ENCODE measurements at regions not wholly inside any gene's neighbourhood (a gene's known extent, or its start where the extent isn't known, plus 50 kb on each side); places are given as distances from the start of the nearest gene placed in this dataset.
"Not testable (repeated sequence)": the region's sequence is repeated elsewhere in the genome, so short reads cannot be mapped to it uniquely, and the experiment has no call there.

DNA sequence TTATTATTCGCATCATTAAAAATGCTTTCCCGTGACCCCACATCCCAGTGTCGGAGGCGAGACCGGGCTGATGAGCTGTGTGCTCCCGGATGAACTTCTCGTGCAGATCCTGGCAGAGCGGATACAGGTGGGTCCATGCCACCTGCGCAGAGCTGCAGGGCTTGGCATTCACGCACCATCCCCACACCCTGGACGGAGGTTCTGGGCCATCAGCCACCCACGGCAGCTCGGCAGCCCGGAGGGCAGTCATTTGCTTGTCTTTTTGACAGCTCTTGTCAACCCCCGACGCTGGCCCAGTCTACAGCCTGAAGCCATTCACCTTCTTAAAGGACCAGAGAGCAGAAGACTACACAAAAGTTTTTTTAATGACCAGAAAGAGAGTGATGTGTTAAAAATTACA is 166.7 kb upstream of the NBPF12 start:
- H3K27ac ChIP-seq; H3K27me3 ChIP-seq; H3K4me3 ChIP-seq (ENCODE audit: low read depth in 1 of 2, low read length in 1 of 2); H3K4me1 ChIP-seq (ENCODE audit: control insufficient read depth in 1 of 2, insufficient read depth in 1 of 2, low read depth in 1 of 2, low read length in 1 of 2); H3K9me3 ChIP-seq; H3K36me3 ChIP-seq: not testable (repeated sequence)

DNA sequence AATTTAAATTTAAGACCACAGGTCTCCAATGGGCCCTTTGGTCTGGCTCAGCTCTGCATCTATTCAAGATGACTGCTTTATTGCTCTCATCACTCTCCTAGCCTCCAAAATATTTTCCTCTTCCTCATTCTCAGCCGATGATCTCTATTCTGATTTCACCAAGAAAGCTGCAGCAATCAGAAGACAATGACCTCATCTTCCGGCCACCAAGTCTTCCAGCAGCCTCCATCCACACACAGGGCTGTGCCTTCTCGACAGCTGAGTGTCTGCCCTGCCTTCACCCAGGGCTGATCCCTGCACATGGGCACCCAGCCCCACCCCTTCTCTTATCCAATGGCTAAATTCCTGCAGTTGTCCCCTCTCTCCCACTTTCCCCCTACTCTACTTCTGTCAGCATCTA is 167.1 kb upstream of the NBPF12 start:
- H3K4me1 ChIP-seq (ENCODE audit: control insufficient read depth in 1 of 2, insufficient read depth in 1 of 2, low read depth in 1 of 2, low read length in 1 of 2); H3K9me3 ChIP-seq: not testable (repeated sequence)

GRCh38 chr1:146763234-146763633 is 174.9 kb upstream of the NBPF12 start:
- H3K36me3 ChIP-seq; H3K4me3 ChIP-seq (ENCODE audit: low read depth in 1 of 2, low read length in 1 of 2); H3K9me3 ChIP-seq; H3K27me3 ChIP-seq; H3K4me1 ChIP-seq (ENCODE audit: control insufficient read depth in 1 of 2, insufficient read depth in 1 of 2, low read depth in 1 of 2, low read length in 1 of 2); H3K27ac ChIP-seq: not testable (repeated sequence)

More for the DNA sequence above, 167.1 kb upstream of the NBPF12 start:
- H3K36me3 ChIP-seq; H3K27me3 ChIP-seq; H3K4me3 ChIP-seq (ENCODE audit: low read depth in 1 of 2, low read length in 1 of 2); H3K27ac ChIP-seq: not testable (repeated sequence)

DNA sequence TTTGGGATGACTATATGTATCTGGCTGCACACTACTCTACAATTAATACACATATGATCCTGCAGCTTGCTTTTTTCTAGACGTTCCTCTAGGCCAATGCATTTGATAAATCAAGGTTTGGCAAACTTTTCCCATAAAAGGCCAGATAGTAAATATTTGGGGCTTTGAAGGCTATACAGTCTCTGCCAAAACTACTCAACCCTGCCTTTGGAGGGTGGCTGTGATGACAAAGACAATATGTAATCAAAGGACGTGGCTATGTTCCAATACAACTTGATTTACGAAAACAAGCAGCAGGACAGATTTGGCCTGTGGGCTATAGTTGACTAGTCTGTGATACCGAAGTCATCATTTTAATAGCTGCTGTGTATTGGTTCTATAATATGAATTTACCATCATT is 181.3 kb upstream of the NBPF12 start:
- H3K27me3 ChIP-seq; H3K27ac ChIP-seq; H3K36me3 ChIP-seq; H3K9me3 ChIP-seq; H3K4me1 ChIP-seq (ENCODE audit: control insufficient read depth in 1 of 2, insufficient read depth in 1 of 2, low read depth in 1 of 2, low read length in 1 of 2); H3K4me3 ChIP-seq (ENCODE audit: low read depth in 1 of 2, low read length in 1 of 2): not testable (repeated sequence)

DNA sequence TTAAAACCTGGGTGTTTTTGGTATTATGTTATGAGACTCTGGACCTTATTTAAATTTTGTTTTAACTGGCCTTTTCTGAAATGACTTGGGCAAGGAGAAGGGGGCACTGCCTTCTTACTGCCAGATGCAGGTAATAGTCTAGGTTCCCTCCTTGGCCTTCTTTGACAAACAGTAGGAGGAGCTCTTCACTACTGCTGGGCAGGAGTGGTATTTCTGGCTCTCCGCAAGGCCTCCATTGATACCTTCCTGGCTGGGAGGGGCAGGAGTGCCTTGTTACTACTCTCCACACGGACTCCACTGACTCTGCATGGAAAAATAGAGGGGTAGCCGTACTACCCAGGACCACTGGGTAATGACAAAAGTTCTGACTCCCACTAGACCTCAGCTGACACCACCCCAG is 189.4 kb upstream of the NBPF12 start:
- not testable (repeated sequence) for H3K27me3 ChIP-seq; H3K4me3 ChIP-seq (ENCODE audit: low read depth in 1 of 2, low read length in 1 of 2); H3K9me3 ChIP-seq; H3K36me3 ChIP-seq; H3K27ac ChIP-seq; H3K4me1 ChIP-seq (ENCODE audit: control insufficient read depth in 1 of 2, insufficient read depth in 1 of 2, low read depth in 1 of 2, low read length in 1 of 2)

DNA sequence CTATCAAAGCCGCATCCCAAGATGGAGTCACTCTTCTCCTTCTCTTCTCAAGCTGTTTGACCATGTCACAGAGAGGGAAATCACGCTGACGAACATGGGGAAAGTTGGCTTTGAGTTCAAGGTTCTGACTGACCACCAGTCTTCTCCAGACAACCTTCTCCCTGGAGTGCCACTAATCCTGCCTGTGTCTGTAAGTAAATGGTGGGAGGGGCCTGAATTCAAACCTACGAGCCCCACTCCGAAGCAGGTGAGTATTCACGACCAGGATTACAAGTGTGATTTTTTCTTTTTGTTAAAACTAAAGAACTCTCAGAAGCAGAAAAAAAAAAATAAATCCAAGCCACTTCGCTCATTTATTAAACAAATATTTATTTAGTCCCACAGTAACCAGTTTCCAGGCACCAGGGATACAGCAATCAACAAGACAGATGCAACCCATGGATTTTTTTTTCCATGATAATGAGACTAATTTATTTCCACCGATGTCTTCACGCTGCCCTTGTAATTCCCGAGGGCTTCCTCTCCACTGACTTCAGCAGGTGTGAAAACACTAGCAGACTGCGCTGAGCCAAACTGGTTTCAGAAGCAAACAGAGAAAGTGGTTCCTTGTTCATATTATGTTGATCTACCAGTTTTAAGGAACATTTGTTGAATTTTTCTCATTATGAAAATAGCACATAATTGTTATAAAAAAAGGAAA is 206.0 kb upstream of the NBPF12 start:
- H3K4me3 ChIP-seq (ENCODE audit: low read depth in 1 of 2, low read length in 1 of 2); H3K9me3 ChIP-seq; H3K36me3 ChIP-seq; H3K4me1 ChIP-seq (ENCODE audit: control insufficient read depth in 1 of 2, insufficient read depth in 1 of 2, low read depth in 1 of 2, low read length in 1 of 2); H3K27me3 ChIP-seq; H3K27ac ChIP-seq: not testable (repeated sequence)

GRCh38 chr1:146729642-146730344 is 208.3 kb upstream of the NBPF12 start:
- not testable (repeated sequence) for H3K4me1 ChIP-seq (ENCODE audit: control insufficient read depth in 1 of 2, insufficient read depth in 1 of 2, low read depth in 1 of 2, low read length in 1 of 2); H3K9me3 ChIP-seq; H3K36me3 ChIP-seq; H3K4me3 ChIP-seq (ENCODE audit: low read depth in 1 of 2, low read length in 1 of 2); H3K27me3 ChIP-seq; H3K27ac ChIP-seq

GRCh38 chr1:146715054-146715453 is 223.1 kb upstream of the NBPF12 start:
- H3K9me3 ChIP-seq, H3K27me3 ChIP-seq, H3K36me3 ChIP-seq: not testable (repeated sequence)

GRCh38 chr1:146710838-146711521 is 227.1 kb upstream of the NBPF12 start:
- not testable (repeated sequence) for H3K27me3 ChIP-seq; H3K27ac ChIP-seq; H3K9me3 ChIP-seq; H3K4me1 ChIP-seq (ENCODE audit: control insufficient read depth in 1 of 2, insufficient read depth in 1 of 2, low read depth in 1 of 2, low read length in 1 of 2); H3K4me3 ChIP-seq (ENCODE audit: low read depth in 1 of 2, low read length in 1 of 2); H3K36me3 ChIP-seq

More at GRCh38 chr1:146715054-146715453, 223.1 kb upstream of the NBPF12 start:
- not testable (repeated sequence) for H3K27ac ChIP-seq; H3K4me1 ChIP-seq (ENCODE audit: control insufficient read depth in 1 of 2, insufficient read depth in 1 of 2, low read depth in 1 of 2, low read length in 1 of 2); H3K4me3 ChIP-seq (ENCODE audit: low read depth in 1 of 2, low read length in 1 of 2)

DNA sequence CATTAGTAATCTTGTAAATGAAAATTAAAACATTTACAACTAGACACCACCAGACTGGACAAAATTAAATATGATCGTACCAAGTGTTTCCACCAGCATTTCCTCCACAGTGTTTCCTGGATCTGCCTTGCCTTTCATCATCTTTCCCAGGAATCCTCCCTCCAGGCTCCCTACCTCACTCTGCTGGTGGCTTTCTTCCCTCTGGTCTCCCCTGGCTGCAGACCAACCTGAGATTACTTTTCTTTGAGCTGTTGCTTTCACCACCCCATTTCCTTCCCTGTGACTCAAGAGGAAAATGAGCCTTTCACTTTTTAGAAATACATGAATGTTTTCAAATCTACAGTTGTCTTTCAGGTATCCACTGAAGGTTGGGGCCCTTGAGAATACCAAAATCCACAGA is 228.8 kb upstream of the NBPF12 start:
- H3K36me3 ChIP-seq; H3K27me3 ChIP-seq; H3K27ac ChIP-seq; H3K4me3 ChIP-seq (ENCODE audit: low read depth in 1 of 2, low read length in 1 of 2); H3K9me3 ChIP-seq; H3K4me1 ChIP-seq (ENCODE audit: control insufficient read depth in 1 of 2, insufficient read depth in 1 of 2, low read depth in 1 of 2, low read length in 1 of 2): not testable (repeated sequence)

DNA sequence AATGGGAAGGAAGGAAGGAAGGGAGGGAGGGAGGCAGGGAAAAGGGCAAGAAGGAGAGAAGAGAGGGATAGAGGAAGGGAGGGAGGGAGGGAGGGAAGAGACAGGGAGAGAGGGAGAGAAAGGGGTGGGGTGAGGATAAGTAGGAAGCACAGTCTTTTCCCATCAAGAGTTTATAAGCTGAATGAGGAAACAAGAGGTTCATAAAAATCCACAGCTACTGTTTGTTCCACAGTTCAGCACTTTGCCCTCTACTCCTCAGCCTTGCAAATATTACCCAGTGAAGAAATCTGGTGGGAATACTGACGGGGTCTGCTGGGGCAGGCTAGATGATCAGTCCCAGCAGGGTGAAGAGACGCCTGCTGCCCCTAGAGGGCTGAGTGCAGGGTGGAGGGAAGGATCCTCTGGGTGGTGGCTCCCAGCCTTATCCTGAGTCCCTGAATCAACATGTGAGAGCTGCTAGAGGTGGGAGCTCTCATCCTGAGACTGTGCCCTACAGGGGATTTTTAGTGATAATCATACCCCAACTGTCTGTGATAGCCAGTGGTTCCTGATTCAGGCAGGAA is 233.9 kb upstream of the NBPF12 start:
- H3K27ac ChIP-seq; H3K27me3 ChIP-seq; H3K4me1 ChIP-seq (ENCODE audit: control insufficient read depth in 1 of 2, insufficient read depth in 1 of 2, low read depth in 1 of 2, low read length in 1 of 2); H3K4me3 ChIP-seq (ENCODE audit: low read depth in 1 of 2, low read length in 1 of 2); H3K36me3 ChIP-seq; H3K9me3 ChIP-seq: not testable (repeated sequence)

DNA sequence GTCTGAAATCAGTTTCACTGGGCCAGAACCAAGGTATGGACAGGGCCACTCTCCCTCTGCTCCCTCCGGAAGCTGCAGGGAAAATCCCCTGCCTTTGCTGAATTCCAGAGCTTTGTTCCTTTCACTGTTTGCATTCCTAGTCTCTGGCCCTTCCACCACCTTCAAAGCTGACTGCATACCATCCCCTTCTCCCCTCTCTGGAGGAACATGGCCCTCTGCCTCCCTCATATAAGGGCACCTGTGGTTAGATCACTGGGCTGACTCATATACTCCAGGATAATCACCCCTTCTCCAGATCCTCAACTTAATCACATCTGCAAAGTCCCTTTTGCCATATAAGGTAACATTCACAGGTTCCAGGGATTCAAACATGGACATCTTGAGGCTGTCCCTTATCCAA is 236.8 kb upstream of the NBPF12 start:
- not testable (repeated sequence) for H3K36me3 ChIP-seq, H3K27ac ChIP-seq, H3K9me3 ChIP-seq

GRCh38 chr1:146695388-146695787 is 242.7 kb upstream of the NBPF12 start:
- not testable (repeated sequence) for H3K4me1 ChIP-seq (ENCODE audit: control insufficient read depth in 1 of 2, insufficient read depth in 1 of 2, low read depth in 1 of 2, low read length in 1 of 2); H3K4me3 ChIP-seq (ENCODE audit: low read depth in 1 of 2, low read length in 1 of 2)

More for the DNA sequence above, 236.8 kb upstream of the NBPF12 start:
- not testable (repeated sequence) for H3K27me3 ChIP-seq; H3K4me3 ChIP-seq (ENCODE audit: low read depth in 1 of 2, low read length in 1 of 2); H3K4me1 ChIP-seq (ENCODE audit: control insufficient read depth in 1 of 2, insufficient read depth in 1 of 2, low read depth in 1 of 2, low read length in 1 of 2)

GRCh38 chr1:146691798-146692197 is 246.3 kb upstream of the NBPF12 start:
- not testable (repeated sequence) for H3K27ac ChIP-seq; H3K9me3 ChIP-seq; H3K4me3 ChIP-seq (ENCODE audit: low read depth in 1 of 2, low read length in 1 of 2); H3K36me3 ChIP-seq; H3K27me3 ChIP-seq; H3K4me1 ChIP-seq (ENCODE audit: control insufficient read depth in 1 of 2, insufficient read depth in 1 of 2, low read depth in 1 of 2, low read length in 1 of 2)

More at GRCh38 chr1:146695388-146695787, 242.7 kb upstream of the NBPF12 start:
- H3K36me3 ChIP-seq, H3K9me3 ChIP-seq, H3K27ac ChIP-seq, H3K27me3 ChIP-seq: not testable (repeated sequence)

Measured in neutrophil (primary cell).